CD14-positive monocyte (primary cell): ENCODE measurements at regions not wholly inside any gene's neighbourhood (a gene's known extent, or its start where the extent isn't known, plus 50 kb on each side); places are given as distances from the start of the nearest gene placed in this dataset.

ENCODE experiments used
- DNase-seq, 3 donors: peaks; one replicate each; pipeline ENCODE4 v3.0.0-alpha.2; 2011 to 2022
- H2AFZ ChIP-seq: 2 replicates; pipeline ENCODE4 v1.6.0; 2012; ENCODE audit warnings: mild to moderate bottlenecking, low read depth, low read length, inconsistent platforms; ENCODE audit not compliant: insufficient read depth, poor library complexity, severe bottlenecking
- H3K27ac ChIP-seq, 2 donors: 1 replicate in 1 of 2; 2 replicates in 1 of 2; pipeline ENCODE4 v1.5.1; 2012 to 2013; ENCODE audit warnings: low read length in 2 of 2, control low read depth in 1 of 2, inconsistent platforms in 1 of 2, low read depth in 1 of 2, mild to moderate bottlenecking in 1 of 2
- H3K27me3 ChIP-seq, 2 donors: one replicate each; pipeline versions ENCODE4 v1.6.0 to v1.6.1; 2011 to 2013; ENCODE audit warnings: low read length in 2 of 2; ENCODE audit not compliant: control insufficient read depth in 2 of 2, insufficient read depth in 2 of 2
- H3K36me3 ChIP-seq, 2 donors: replicated peaks in 1 of 2; 1 replicate in 1 of 2; 2 replicates in 1 of 2; pipeline versions ENCODE4 v1.5.1 to v1.6.1; 2012 to 2013; ENCODE audit warnings: low read length in 2 of 2, control low read depth in 1 of 2, inconsistent platforms in 1 of 2, mild to moderate bottlenecking in 1 of 2; ENCODE audit not compliant: insufficient read depth in 2 of 2, control insufficient read depth in 1 of 2
- H3K4me1 ChIP-seq, 2 donors: 1 replicate in 1 of 2; 2 replicates in 1 of 2; pipeline versions ENCODE4 v1.5.1 to v1.6.1; 2012 to 2013; ENCODE audit warnings: low read length in 2 of 2, control low read depth in 1 of 2, inconsistent platforms in 1 of 2, mild to moderate bottlenecking in 1 of 2, moderate library complexity in 1 of 2; ENCODE audit not compliant: insufficient read depth in 2 of 2, control insufficient read depth in 1 of 2
- H3K4me2 ChIP-seq: replicated peaks from 2 replicates; pipeline ENCODE3; 2012; ENCODE audit warnings: low read length, moderate library complexity, mild to moderate bottlenecking; ENCODE audit not compliant: poor library complexity, severe bottlenecking; ENCODE audit errors: extremely low read depth
- H3K4me3 ChIP-seq, 3 experiments: fragments of 200-600 bp in 1 of 3; sonication (generic) in 1 of 3; replicated peaks in 1 of 3; 1 replicate in 2 of 3; 2 replicates in 1 of 3; pipeline ENCODE4 v1.5.1; 2011 to 2013; ENCODE audit warnings: low read length in 3 of 3, mild to moderate bottlenecking in 3 of 3, control low read depth in 2 of 3, low read depth in 2 of 3, inconsistent platforms in 1 of 3, moderate library complexity in 1 of 3
- H3K79me2 ChIP-seq: 2 replicates; pipeline ENCODE4 v1.6.0; 2012; ENCODE audit warnings: mild to moderate bottlenecking, control low read depth, inconsistent platforms, low read length, moderate library complexity; ENCODE audit not compliant: insufficient read depth
- H3K9ac ChIP-seq: 2 replicates; pipeline ENCODE4 v1.6.0; 2017; ENCODE audit warnings: low read length, mild to moderate bottlenecking; ENCODE audit not compliant: insufficient read depth, poor library complexity, severe bottlenecking
- H3K9me3 ChIP-seq, 2 donors: replicated peaks in 1 of 2; 1 replicate in 1 of 2; 2 replicates in 1 of 2; pipeline versions ENCODE4 v1.5.1 to v1.6.1; 2012 to 2013; ENCODE audit warnings: low read length in 2 of 2, control low read depth in 1 of 2; ENCODE audit not compliant: control insufficient read depth in 1 of 2, insufficient read depth in 1 of 2
- H4K20me1 ChIP-seq: 2 replicates; pipeline ENCODE4 v1.6.0; 2012; ENCODE audit warnings: mild to moderate bottlenecking, low read length, control low read depth, moderate library complexity; ENCODE audit not compliant: insufficient read depth
- H3K27ac Mint-ChIP-seq, 7 donors: one replicate each; pipeline ENCODE4 v1.8.0; 2020; ENCODE audit warnings: mild to moderate bottlenecking in 7 of 7, mixed read lengths in 7 of 7, moderate library complexity in 6 of 7, inconsistent platforms in 2 of 7
- H3K27me3 Mint-ChIP-seq, 3 donors: one replicate each; pipeline ENCODE4 v1.8.0; 2021 to 2022; ENCODE audit warnings: low read depth in 3 of 3, mild to moderate bottlenecking in 3 of 3, mixed read lengths in 3 of 3, moderate library complexity in 3 of 3, inconsistent platforms in 1 of 3
- H3K36me3 Mint-ChIP-seq, 2 donors: one replicate each; pipeline ENCODE4 v1.8.0; 2020; ENCODE audit warnings: mixed read lengths in 2 of 2, inconsistent platforms in 1 of 2, mild to moderate bottlenecking in 1 of 2
- H3K4me1 Mint-ChIP-seq: one replicate; pipeline ENCODE4 v1.8.0; 2020; ENCODE audit warnings: mild to moderate bottlenecking, mixed read lengths
- H3K4me3 Mint-ChIP-seq, 2 donors: one replicate each; pipeline ENCODE4 v1.8.0; 2020; ENCODE audit warnings: mild to moderate bottlenecking in 2 of 2, mixed read lengths in 2 of 2, moderate library complexity in 1 of 2
- H3K9me3 Mint-ChIP-seq, 7 donors: one replicate each; pipeline ENCODE4 v1.8.0; 2020 to 2022; ENCODE audit warnings: mixed read lengths in 7 of 7, mild to moderate bottlenecking in 6 of 7, moderate library complexity in 6 of 7, inconsistent platforms in 2 of 7
- CTCF ChIP-seq: fragments of 200-600 bp; IDR thresholded peaks from one replicate; pipeline ENCODE4 v1.8.0; 2022; ENCODE audit warnings: antibody characterized with exemption, mild to moderate bottlenecking
- WGBS: methylation state at CpG from one replicate; pipeline ENCODE4 v1.1.5; 2013; ENCODE audit warnings: missing lambda C conversion rate; ENCODE audit not compliant: insufficient coverage; 5-methylcytosine and 5-hydroxymethylcytosine counted together
- intact Hi-C, 2 donors: fragments of 100-400 bp; cut with micrococcal nuclease; formaldehyde crosslinking; loops; one replicate each; pipeline versions ENCODE4 v1.15.0 to v1.15.1; 2023

- intact Hi-C loops, result no loop called here
- no peak overlapping the region for H3K4me2 ChIP-seq
- Mint-ChIP-seq H3K27me3 (no peaks in the 10 kb centered on the region), H3K36me3 (no peaks in the 10 kb centered on the region), H3K4me1 (no peaks in the 10 kb centered on the region), H3K4me3 (no peak overlapping the region), H3K9me3 (peaks cover 0 to 5% (median 3%) of the 10 kb centered on the region in 7 donors), H3K27ac (no peak overlapping the region)
- no peaks in the 10 kb centered on the region for H3K27me3 ChIP-seq
- H3K9me3 ChIP-seq, result peaks cover 0 to 5% of the 10 kb centered on the region in 2 donors
- H3K79me2 ChIP-seq, result no peaks in the 10 kb centered on the region
- no peak overlapping the region for H3K4me3 ChIP-seq
- H3K4me1 ChIP-seq, result no peaks in the 10 kb centered on the region
- no peak overlapping the region for H2AFZ ChIP-seq
- no peak overlapping the region for H3K9ac ChIP-seq
- H3K27ac ChIP-seq, result no peak overlapping the region
- no peaks in the 10 kb centered on the region for H4K20me1 ChIP-seq
- DNase-seq, result no peak
- no peaks in the 10 kb centered on the region for H3K36me3 ChIP-seq
- no peak for TF ChIP-seq CTCF
- no CpG with 5 or more reads among the region's 2 CpGs for WGBS
Measured at GRCh38 chr4:134393592-134393991, 192.0 kb upstream of the PABPC4L start.

- peaks cover 0 to 3% (median 0%) of the 10 kb centered on the region in 3 donors for H3K27me3 Mint-ChIP-seq
- H3K4me1 ChIP-seq, result no peaks in the 10 kb centered on the region
- no peaks in the 10 kb centered on the region for H3K27me3 ChIP-seq
- no peak for DNase-seq
- intact Hi-C loops, result no loop called here
- H3K4me3 Mint-ChIP-seq, result no peak overlapping the region
- no peak overlapping the region for H2AFZ ChIP-seq
- H3K79me2 ChIP-seq, result no peaks in the 10 kb centered on the region
- H3K9me3 Mint-ChIP-seq, result peaks cover 0 to 3% (median 0%) of the 10 kb centered on the region in 7 donors
- no peaks in the 10 kb centered on the region for H3K36me3 ChIP-seq
- H3K9me3 ChIP-seq, result peaks cover 0 to 4% of the 10 kb centered on the region in 2 donors
- no peak for TF ChIP-seq CTCF
- no peaks in the 10 kb centered on the region for H3K4me1 Mint-ChIP-seq
- no peaks in the 10 kb centered on the region for H4K20me1 ChIP-seq
- H3K9ac ChIP-seq, result no peak overlapping the region
- no peaks in the 10 kb centered on the region for H3K36me3 Mint-ChIP-seq
- no peak overlapping the region for H3K4me3 ChIP-seq
- no peak overlapping the region for H3K4me2 ChIP-seq
- 89% methylated on average over 1 of the region's 2 CpGs for WGBS
- H3K27ac ChIP-seq, result no peak overlapping the region
- H3K27ac Mint-ChIP-seq, result no peak overlapping the region
Measured at GRCh38 chr4:134390319-134390718, 188.7 kb upstream of the PABPC4L start.
